HL-60 (cell line): ENCODE measurements at regions not wholly inside any gene's neighbourhood (a gene's known extent, or its start where the extent isn't known, plus 50 kb on each side); places are given as distances from the start of the nearest gene placed in this dataset.

ENCODE experiments used
- CTCF ChIP-seq: IDR thresholded peaks from one replicate; pipeline ENCODE4 v1.5.1; 2011; ENCODE audit warnings: low read length, control low read depth, inconsistent platforms; ENCODE audit not compliant: insufficient read depth
- GABPA ChIP-seq: IDR thresholded peaks from 2 replicates; pipeline ENCODE4 v1.6.1; 2012; ENCODE audit warnings: low read depth
- POLR2AphosphoS5 ChIP-seq: IDR thresholded peaks from 2 replicates; pipeline ENCODE4 v1.6.1; 2012; ENCODE audit warnings: low read depth
- REST ChIP-seq: IDR thresholded peaks from 2 replicates; pipeline ENCODE4 v1.6.1; 2012; ENCODE audit warnings: low read depth; ENCODE audit not compliant: insufficient replicate concordance

GRCh38 chr11:122173074-122173450 is 57.0 kb upstream of the BLID start:
- TF ChIP-seq CTCF (no peak), POLR2AphosphoS5 (no peak), REST (no peak), GABPA (no peak)
